Natural killer cell (primary cell): ENCODE measurements at regions not wholly inside any gene's neighbourhood (a gene's known extent, or its start where the extent isn't known, plus 50 kb on each side); places are given as distances from the start of the nearest gene placed in this dataset.

Experiments used
- ATAC-seq, 3 donors: fragments of 150-1000 bp in 2 of 3; fragments of 200-7000 bp in 1 of 3; cut with Tn5 transposase; 1 replicate in 1 of 3; 2 replicates in 2 of 3; pipeline ENCODE4 v1.10.0; 2021; ENCODE audit warnings: mild to moderate bottlenecking in 2 of 3, moderate library complexity in 2 of 3
- DNase-seq, 2 donors: peaks; one replicate each; pipeline versions ENCODE4 v3.0.0 to v3.0.0-alpha.2; 2013 to 2021; ENCODE audit warnings: mixed read lengths in 1 of 2
- H3K27ac ChIP-seq: one replicate; pipeline ENCODE4 v1.5.1; 2013; ENCODE audit warnings: mild to moderate bottlenecking, low read length
- H3K27me3 ChIP-seq: one replicate; pipeline ENCODE4 v1.6.1; 2013; ENCODE audit warnings: low read length; ENCODE audit not compliant: control insufficient read depth, insufficient read depth
- H3K36me3 ChIP-seq: one replicate; pipeline ENCODE4 v1.6.1; 2013; ENCODE audit warnings: low read length; ENCODE audit not compliant: control insufficient read depth, insufficient read depth
- H3K4me1 ChIP-seq: one replicate; pipeline ENCODE4 v1.6.1; 2013; ENCODE audit warnings: low read length; ENCODE audit not compliant: control insufficient read depth, insufficient read depth
- H3K4me3 ChIP-seq: one replicate; pipeline ENCODE4 v1.5.1; 2013; ENCODE audit warnings: low read length
- H3K9me3 ChIP-seq: one replicate; pipeline ENCODE4 v1.6.1; 2013; ENCODE audit warnings: low read length; ENCODE audit not compliant: control insufficient read depth, insufficient read depth
- H3K27ac Mint-ChIP-seq, 2 donors: one replicate each; pipeline ENCODE4 v1.8.0; 2022; ENCODE audit warnings: mild to moderate bottlenecking in 2 of 2, mixed read lengths in 2 of 2, moderate library complexity in 1 of 2
- H3K27me3 Mint-ChIP-seq, 2 donors: one replicate each; pipeline ENCODE4 v1.8.0; 2022; ENCODE audit warnings: low read depth in 2 of 2, mixed read lengths in 2 of 2
- H3K36me3 Mint-ChIP-seq: one replicate; pipeline ENCODE4 v1.8.0; 2022; ENCODE audit warnings: mixed read lengths
- H3K4me1 Mint-ChIP-seq, 2 donors: one replicate each; pipeline ENCODE4 v1.8.0; 2022; ENCODE audit warnings: mixed read lengths in 2 of 2
- H3K4me3 Mint-ChIP-seq: one replicate; pipeline ENCODE4 v1.8.0; 2022; ENCODE audit warnings: mild to moderate bottlenecking, moderate library complexity, mixed read lengths
- H3K9me3 Mint-ChIP-seq, 2 donors: one replicate each; pipeline ENCODE4 v1.8.0; 2022; ENCODE audit warnings: mixed read lengths in 2 of 2
- WGBS: methylation state at CpG from one replicate; pipeline ENCODE4 v1.1.7; 2013; ENCODE audit warnings: missing lambda C conversion rate; ENCODE audit not compliant: insufficient coverage; 5-methylcytosine and 5-hydroxymethylcytosine counted together
- intact Hi-C: fragments of 100-400 bp; cut with micrococcal nuclease; formaldehyde crosslinking; loops from one replicate; pipeline ENCODE4 v1.14.2; 2022
- TF ChIP-seq, protein P1 (sequence below): fragments of 200-600 bp; IDR thresholded peaks from one replicate; pipeline ENCODE4 v1.8.0; 2022; ENCODE audit warnings: antibody characterized with exemption

DNA sequence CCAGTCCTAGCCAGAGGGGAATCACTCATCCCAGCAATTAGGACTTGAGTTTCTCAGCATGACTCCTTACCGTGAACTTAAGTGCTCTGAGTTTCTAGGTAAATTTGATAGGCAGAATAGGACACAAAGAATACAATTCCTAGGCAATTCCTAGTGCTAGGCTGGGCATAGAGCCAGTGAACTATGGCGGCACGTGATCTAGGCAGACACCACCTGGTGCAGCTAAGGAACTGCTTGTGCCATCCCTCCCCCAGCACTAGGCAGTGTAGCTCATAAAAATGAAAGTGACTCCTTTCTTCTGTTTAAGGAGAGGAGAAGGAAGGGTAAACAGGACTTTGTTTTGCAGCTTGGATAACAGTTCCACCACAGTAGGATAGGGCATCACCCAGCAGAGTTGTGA lies 736.3 kb upstream of the PCDH7 start:
- Mint-ChIP-seq H3K4me3 (no peak overlapping the region), H3K36me3 (no peaks in the 10 kb centered on the region), H3K27ac (no peak overlapping the region), H3K27me3 (no peaks in the 10 kb centered on the region), H3K9me3 (peaks cover 8 to 13% of the 10 kb centered on the region in 2 donors), H3K4me1 (no peaks in the 10 kb centered on the region)
- no peak overlapping the region for H3K4me3 ChIP-seq
- no peaks in the 10 kb centered on the region for H3K27me3 ChIP-seq
- H3K4me1 ChIP-seq, result no peaks in the 10 kb centered on the region
- ATAC-seq (no peak), DNase-seq (no peak)
- intact Hi-C loops, result no loop called here
- peaks cover 9% of the 10 kb centered on the region for H3K9me3 ChIP-seq
- no peak overlapping the region for H3K27ac ChIP-seq
- TF ChIP-seq, protein P1, sequence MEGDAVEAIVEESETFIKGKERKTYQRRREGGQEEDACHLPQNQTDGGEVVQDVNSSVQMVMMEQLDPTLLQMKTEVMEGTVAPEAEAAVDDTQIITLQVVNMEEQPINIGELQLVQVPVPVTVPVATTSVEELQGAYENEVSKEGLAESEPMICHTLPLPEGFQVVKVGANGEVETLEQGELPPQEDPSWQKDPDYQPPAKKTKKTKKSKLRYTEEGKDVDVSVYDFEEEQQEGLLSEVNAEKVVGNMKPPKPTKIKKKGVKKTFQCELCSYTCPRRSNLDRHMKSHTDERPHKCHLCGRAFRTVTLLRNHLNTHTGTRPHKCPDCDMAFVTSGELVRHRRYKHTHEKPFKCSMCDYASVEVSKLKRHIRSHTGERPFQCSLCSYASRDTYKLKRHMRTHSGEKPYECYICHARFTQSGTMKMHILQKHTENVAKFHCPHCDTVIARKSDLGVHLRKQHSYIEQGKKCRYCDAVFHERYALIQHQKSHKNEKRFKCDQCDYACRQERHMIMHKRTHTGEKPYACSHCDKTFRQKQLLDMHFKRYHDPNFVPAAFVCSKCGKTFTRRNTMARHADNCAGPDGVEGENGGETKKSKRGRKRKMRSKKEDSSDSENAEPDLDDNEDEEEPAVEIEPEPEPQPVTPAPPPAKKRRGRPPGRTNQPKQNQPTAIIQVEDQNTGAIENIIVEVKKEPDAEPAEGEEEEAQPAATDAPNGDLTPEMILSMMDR, result no peak
- WGBS, result 95% methylated on average over 3 of the region's 3 CpGs
- H3K36me3 ChIP-seq, result no peaks in the 10 kb centered on the region

DNA sequence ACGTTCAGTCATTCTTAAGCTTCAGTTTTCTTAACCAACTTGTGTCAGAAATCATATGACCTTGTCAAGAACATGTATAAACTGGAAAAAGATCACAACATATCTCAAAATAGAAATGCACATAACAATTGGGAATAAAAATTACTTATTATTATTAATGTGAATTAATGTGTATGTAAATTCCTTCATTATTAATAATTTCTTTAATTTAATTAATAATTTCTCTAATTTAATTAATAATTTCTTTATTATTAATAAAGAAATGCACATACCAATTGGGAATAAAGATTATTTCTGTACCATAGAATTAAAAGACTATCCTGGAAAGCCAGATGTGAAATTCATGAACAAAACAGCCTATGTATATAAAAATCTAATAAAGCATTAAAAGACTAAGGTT lies 718.5 kb upstream of the PCDH7 start:
- Histone ChIP-seq H3K9me3 (no peaks in the 10 kb centered on the region), H3K4me3 (no peak overlapping the region), H3K36me3 (no peaks in the 10 kb centered on the region), H3K27ac (no peak overlapping the region), H3K4me1 (no peaks in the 10 kb centered on the region), H3K27me3 (no peaks in the 10 kb centered on the region)
- WGBS, result 75% methylated on average over 1 of the region's 1 CpG
- H3K4me1 Mint-ChIP-seq, result no peaks in the 10 kb centered on the region
- H3K9me3 Mint-ChIP-seq, result peaks cover 7 to 11% of the 10 kb centered on the region in 2 donors
- TF ChIP-seq, protein P1, result no peak
- no peaks in the 10 kb centered on the region for H3K27me3 Mint-ChIP-seq
- no peak overlapping the region for H3K27ac Mint-ChIP-seq
- DNase-seq (no peak), ATAC-seq (no peak)
- intact Hi-C loops, result no loop called here
- no peaks in the 10 kb centered on the region for H3K36me3 Mint-ChIP-seq
- no peak overlapping the region for H3K4me3 Mint-ChIP-seq

DNA sequence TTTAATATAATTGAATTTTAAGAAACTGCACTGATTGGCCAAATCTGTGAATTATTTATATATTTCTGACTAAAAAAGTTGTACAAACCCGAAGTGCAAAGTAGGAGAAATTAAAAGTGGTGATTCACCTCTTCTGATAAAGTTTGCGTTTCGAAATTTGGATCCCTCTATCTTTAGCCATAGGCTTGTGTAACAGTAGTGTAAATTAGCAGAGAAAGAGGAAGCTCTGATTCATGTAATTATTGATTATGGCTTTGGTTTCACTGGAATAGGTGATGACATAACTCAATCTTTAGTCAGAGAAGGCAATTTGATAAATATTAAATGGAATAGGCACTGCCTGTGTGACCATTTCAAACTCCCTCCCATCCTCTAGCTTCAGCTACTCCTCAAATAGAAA lies 717.8 kb upstream of the PCDH7 start:
- Mint-ChIP-seq H3K4me3 (no peak overlapping the region), H3K9me3 (peaks cover 7 to 14% of the 10 kb centered on the region in 2 donors), H3K4me1 (no peaks in the 10 kb centered on the region), H3K27me3 (no peaks in the 10 kb centered on the region), H3K27ac (no peak overlapping the region), H3K36me3 (no peaks in the 10 kb centered on the region)
- ATAC-seq (no peak), DNase-seq (no peak)
- no peak overlapping the region for H3K27ac ChIP-seq
- no peaks in the 10 kb centered on the region for H3K4me1 ChIP-seq
- intact Hi-C loops, result no loop called here
- 67% methylated on average over 3 of the region's 3 CpGs for WGBS
- no peaks in the 10 kb centered on the region for H3K27me3 ChIP-seq
- H3K36me3 ChIP-seq, result no peaks in the 10 kb centered on the region
- peaks cover under 1% of the 10 kb centered on the region for H3K9me3 ChIP-seq
- TF ChIP-seq, protein P1, result no peak
- H3K4me3 ChIP-seq, result no peak overlapping the region

DNA sequence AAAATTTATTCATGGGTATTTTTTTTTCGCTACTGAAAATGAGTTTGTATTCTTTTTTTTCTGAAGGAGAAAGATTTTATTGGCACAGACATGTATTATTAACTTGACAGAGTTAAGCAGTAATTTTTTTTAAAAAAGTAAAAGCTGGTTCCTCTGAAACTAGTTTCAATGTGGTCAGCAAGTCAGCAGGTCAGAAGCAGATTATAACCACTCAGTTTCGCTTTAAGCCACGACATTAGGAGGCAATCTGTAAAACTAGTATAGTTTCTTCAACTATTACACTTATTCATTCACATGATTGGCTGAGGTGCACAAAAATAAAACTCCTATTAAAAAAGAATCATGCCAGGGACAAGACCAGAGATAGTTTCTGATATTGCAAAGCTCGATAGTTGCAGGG lies 714.2 kb upstream of the PCDH7 start:
- H3K27me3 ChIP-seq, result no peaks in the 10 kb centered on the region
- Mint-ChIP-seq H3K4me1 (no peaks in the 10 kb centered on the region), H3K27me3 (no peaks in the 10 kb centered on the region), H3K9me3 (peaks cover 14 to 15% of the 10 kb centered on the region in 2 donors), H3K36me3 (no peaks in the 10 kb centered on the region), H3K4me3 (no peak overlapping the region), H3K27ac (no peak overlapping the region)
- H3K4me3 ChIP-seq, result no peak overlapping the region
- no peak overlapping the region for H3K27ac ChIP-seq
- ATAC-seq (no peak), DNase-seq (no peak)
- 77% methylated on average over 3 of the region's 4 CpGs for WGBS
- TF ChIP-seq, protein P1, result no peak
- H3K4me1 ChIP-seq, result no peaks in the 10 kb centered on the region
- H3K36me3 ChIP-seq, result no peaks in the 10 kb centered on the region
- intact Hi-C loops, result no loop called here
- peaks cover 13% of the 10 kb centered on the region for H3K9me3 ChIP-seq
